HepG2 (cell line): ENCODE measurements at regions not wholly inside any gene's neighbourhood (a gene's known extent, or its start where the extent isn't known, plus 50 kb on each side); places are given as distances from the start of the nearest gene placed in this dataset.

ENCODE experiments used
- ATAC-seq: fragments of 200-7000 bp; cut with Tn5 transposase; 3 replicates; pipeline ENCODE4 v1.9.1; 2020; ENCODE audit warnings: mild to moderate bottlenecking, moderate library complexity
- BruUV-seq: library from RNA; stranded (reverse); fragments of 400-500 nt; replicated peaks from 2 replicates; lab custom pipeline; 2021; lab: Mats Ljungman, UMichigan
- CTCF ChIA-PET: fragments of 300-600 bp; formaldehyde crosslinking; extraction: SDS; loops from one replicate; lab custom pipeline; 2021; ENCODE audit warnings: low total read pairs, inconsistent platforms, low intra/inter-chr PET ratio; lab: Yijun Ruan, JAX
- POLR2A ChIA-PET: fragments of 350-600 bp; sonication (Branson Sonifier 250); formaldehyde crosslinking; loops from one replicate; lab custom pipeline; 2020; ENCODE audit warnings: antibody characterized with exemption, inconsistent platforms; lab: Yijun Ruan, JAX
- DNase-seq: peaks from one replicate; pipeline ENCODE4 v3.0.0-alpha.2; 2015; ENCODE audit warnings: low spot score
- FAIRE-seq: peaks from 3 replicates; lab custom pipeline; 2011; peaks lifted over from hg19 to GRCh38; lab: Jason Lieb, UNC
- H2AFZ ChIP-seq: one replicate; pipeline ENCODE4 v1.6.1; 2011; ENCODE audit warnings: low read length, inconsistent platforms
- H3K27ac ChIP-seq: fragments of 300-600 bp; 3 replicates; pipeline ENCODE4 v1.8.0; 2011; ENCODE audit warnings: mixed run types, mild to moderate bottlenecking, mixed read lengths, low read length, inconsistent platforms; ENCODE audit not compliant: insufficient read depth; ENCODE audit errors: extremely low read length
- H3K27me3 ChIP-seq, 2 experiments: fragments of 200-600 bp in 1 of 2; 2 replicates in 1 of 2; 3 replicates in 1 of 2; pipeline versions ENCODE4 v1.6.0 to v1.8.0; 2011; ENCODE audit warnings: low read length in 2 of 2, mild to moderate bottlenecking in 2 of 2, moderate library complexity in 2 of 2, inconsistent platforms in 1 of 2; ENCODE audit not compliant: insufficient read depth in 2 of 2, control insufficient read depth in 1 of 2
- H3K36me3 ChIP-seq, 2 experiments: fragments of 200-600 bp in 1 of 2; replicated peaks in 1 of 2; 2 replicates in 1 of 2; 3 replicates in 1 of 2; pipeline versions ENCODE4 v1.5.1 to v1.8.0; 2011; ENCODE audit warnings: low read length in 2 of 2, inconsistent platforms in 1 of 2; ENCODE audit not compliant: insufficient read depth in 2 of 2, control insufficient read depth in 1 of 2
- H3K4me1 ChIP-seq: 2 replicates; pipeline ENCODE4 v1.5.1; 2012; ENCODE audit warnings: low read length, inconsistent platforms; ENCODE audit not compliant: insufficient read depth
- H3K4me2 ChIP-seq: 2 replicates; pipeline ENCODE4 v1.6.0; 2011; ENCODE audit warnings: low read depth, low read length, inconsistent platforms
- H3K4me3 ChIP-seq, 3 experiments: fragments of 200-600 bp in 1 of 3; sonication (generic), shearing (Covaris generic) in 1 of 3; replicated peaks in 1 of 3; 2 replicates each; pipeline ENCODE4 v1.5.1; 2011 to 2016; ENCODE audit warnings: low read length in 3 of 3, inconsistent platforms in 2 of 3, low read depth in 2 of 3, mild to moderate bottlenecking in 2 of 3, control low read depth in 1 of 3, mixed read lengths in 1 of 3; ENCODE audit not compliant: insufficient read depth in 1 of 3
- H3K79me2 ChIP-seq: one replicate; pipeline ENCODE4 v1.6.1; 2011; ENCODE audit warnings: low read length, inconsistent platforms; ENCODE audit not compliant: insufficient read depth
- H3K9ac ChIP-seq: 2 replicates; pipeline ENCODE4 v1.6.0; 2011; ENCODE audit warnings: mild to moderate bottlenecking, low read depth, low read length, inconsistent platforms; ENCODE audit not compliant: insufficient read depth
- H3K9me3 ChIP-seq: 2 replicates; pipeline ENCODE4 v1.5.1; 2012; ENCODE audit warnings: mild to moderate bottlenecking, low read length
- H4K20me1 ChIP-seq: 2 replicates; pipeline ENCODE4 v1.6.0; 2011; ENCODE audit warnings: inconsistent platforms, mild to moderate bottlenecking, low read length, moderate library complexity; ENCODE audit not compliant: insufficient read depth
- ESRRA ChIP-seq: sonication (generic); formaldehyde crosslinking; IDR thresholded peaks from 2 replicates; pipeline ENCODE4 v1.5.1; 2020; ENCODE audit warnings: mild to moderate bottlenecking, low read depth, missing genetic modification reagents
- GATAD1 ChIP-seq: IDR thresholded peaks from 2 replicates; pipeline ENCODE4 v1.6.1; 2016; ENCODE audit warnings: missing genetic modification reagents, missing compliant biosample characterization
- HDAC2 ChIP-seq: sonication (generic); formaldehyde crosslinking; IDR thresholded peaks from 2 replicates; pipeline ENCODE4 v1.4.0; 2020; ENCODE audit warnings: missing genetic modification reagents
- HNF4A ChIP-seq: sonication (generic); formaldehyde crosslinking; IDR thresholded peaks from 2 replicates; pipeline ENCODE4 v1.4.0; 2020; ENCODE audit warnings: missing genetic modification reagents
- HNF4G ChIP-seq, 2 experiments: sonication (generic) in 1 of 2; formaldehyde crosslinking in 1 of 2; IDR thresholded peaks; 2 replicates each; pipeline versions ENCODE4 v1.4.0 to v1.6.1; 2011 to 2020; ENCODE audit warnings: borderline replicate concordance in 2 of 2, low read depth in 2 of 2, mild to moderate bottlenecking in 2 of 2, low read length in 1 of 2, missing genetic modification reagents in 1 of 2, moderate library complexity in 1 of 2
- RFX5 ChIP-seq: IDR thresholded peaks from 2 replicates; pipeline ENCODE4 v1.6.1; 2011; ENCODE audit warnings: low read depth, low read length, improper control_type of control experiment
- SOX6 ChIP-seq, 2 experiments: fragments of 450-650 bp in 1 of 2; sonication (generic) in 1 of 2; formaldehyde crosslinking in 1 of 2; IDR thresholded peaks; 2 replicates each; pipeline versions ENCODE4 v1.4.0 to v1.6.1; 2017 to 2020; ENCODE audit warnings: antibody characterized with exemption in 1 of 2, mild to moderate bottlenecking in 1 of 2, missing genetic modification reagents in 1 of 2
- ZNF580 ChIP-seq: IDR thresholded peaks from 2 replicates; pipeline ENCODE4 v1.6.1; 2016; ENCODE audit warnings: low read depth, borderline replicate concordance
- ZNF597 ChIP-seq: sonication (generic); formaldehyde crosslinking; IDR thresholded peaks from 2 replicates; pipeline ENCODE4 v1.5.0; 2020; ENCODE audit warnings: missing genetic modification reagents
- WGBS: methylation state at CpG from one replicate; pipeline ENCODE4 v1.1.6; 2017; ENCODE audit warnings: low lambda C conversion rate; 5-methylcytosine and 5-hydroxymethylcytosine counted together
- in situ Hi-C: cut with HindIII; loops from 2 replicates; pipeline ENCODE4 v1.10.0; 2017; ENCODE audit warnings: low pct_unique_long_range_greater_than_20kb; ENCODE audit not compliant: extremely low pct_ligation_motif_present
- intact Hi-C: fragments of 100-400 bp; cut with micrococcal nuclease; formaldehyde crosslinking; loops from one replicate; pipeline ENCODE4 v1.10.0; 2022; ENCODE audit not compliant: unreplicated experiment
- TF ChIP-seq, protein P1 (sequence below): sonication (generic); IDR thresholded peaks from 2 replicates; pipeline ENCODE4 v1.6.1; 2016; ENCODE audit warnings: low read depth, borderline replicate concordance

GRCh38 chr6:139531148-139532115 lies 157.0 kb upstream of the CITED2 start:
- no peak for TF ChIP-seq RFX5
- TF ChIP-seq, all 625 proteins: peak for 0
- no peak overlapping the region for H3K27ac ChIP-seq
- H3K79me2 ChIP-seq = no peaks in the 10 kb centered on the region
- no peak for ATAC-seq
- H3K9me3 ChIP-seq = no peaks in the 10 kb centered on the region
- no peaks in the 10 kb centered on the region for H4K20me1 ChIP-seq
- in situ Hi-C loops = no loop called here
- no peaks in the 10 kb centered on the region for H3K36me3 ChIP-seq
- H3K4me2 ChIP-seq = no peak overlapping the region
- intact Hi-C loops = no loop called here
- H3K4me3 ChIP-seq = no peak overlapping the region
- peaks cover 33% of the 10 kb centered on the region for H3K4me1 ChIP-seq
- H3K9ac ChIP-seq = no peak overlapping the region
- WGBS = 61% methylated on average over 8 of the region's 8 CpGs
- CTCF ChIA-PET = no interaction called here
- no peak for DNase-seq
- no peak overlapping the region for H2AFZ ChIP-seq
- BruUV-seq = no TSS peak
- FAIRE-seq = no peak
- H3K27me3 ChIP-seq = no peaks in the 10 kb centered on the region; a peak in 1 of 5 replicates
- POLR2A ChIA-PET = no interaction called here

DNA sequence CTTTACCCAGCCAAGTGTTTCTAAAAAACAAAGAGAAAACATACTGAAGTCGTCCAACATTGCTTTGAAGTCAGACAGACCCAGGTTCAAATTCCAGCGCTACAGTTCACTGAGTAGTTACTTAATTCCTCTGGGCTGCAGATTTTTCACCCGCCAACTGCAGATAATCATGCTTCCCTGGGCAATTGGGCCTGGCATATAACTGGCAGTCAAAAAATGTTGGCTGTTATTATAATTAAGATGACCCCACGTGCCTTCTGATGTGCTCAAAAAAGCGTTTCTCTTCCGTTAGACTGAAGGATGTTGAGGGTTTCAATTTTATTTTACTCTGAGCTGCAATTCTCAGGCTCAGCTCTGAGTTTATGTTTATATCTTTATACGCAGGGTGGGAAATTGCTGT lies 156.1 kb upstream of the CITED2 start:
- FAIRE-seq (no peak), DNase-seq (no peak), ATAC-seq (no peak; the same call in 2 of the 3 replicates)
- Histone ChIP-seq H3K9ac (no peak overlapping the region), H3K36me3 (no peaks in the 10 kb centered on the region), H3K27me3 (no peaks in the 10 kb centered on the region; a peak in 1 of 5 replicates), H3K4me2 (0 out of 2 replicates have a peak overlapping the region, but pooled peaks have one; percentile 14), H3K79me2 (no peaks in the 10 kb centered on the region), H2AFZ (peak overlapping the region; percentile 31), H3K4me3 (no peak overlapping the region), H4K20me1 (no peaks in the 10 kb centered on the region), H3K9me3 (no peaks in the 10 kb centered on the region), H3K4me1 (peaks cover 29% of the 10 kb centered on the region), H3K27ac (no peak overlapping the region)
- 47% methylated on average over 7 of the region's 7 CpGs for WGBS
- CTCF ChIA-PET = no interaction called here
- POLR2A ChIA-PET = no interaction called here
- in situ Hi-C loops = no loop called here
- no peak for TF ChIP-seq ZNF580 (CRISPR knock-in tag)
- peak; percentile 41; the same call in 1 of the 2 replicates for TF ChIP-seq HNF4A (CRISPR knock-in tag)
- no peak for TF ChIP-seq ESRRA (CRISPR knock-in tag)
- TF ChIP-seq, protein P1, sequence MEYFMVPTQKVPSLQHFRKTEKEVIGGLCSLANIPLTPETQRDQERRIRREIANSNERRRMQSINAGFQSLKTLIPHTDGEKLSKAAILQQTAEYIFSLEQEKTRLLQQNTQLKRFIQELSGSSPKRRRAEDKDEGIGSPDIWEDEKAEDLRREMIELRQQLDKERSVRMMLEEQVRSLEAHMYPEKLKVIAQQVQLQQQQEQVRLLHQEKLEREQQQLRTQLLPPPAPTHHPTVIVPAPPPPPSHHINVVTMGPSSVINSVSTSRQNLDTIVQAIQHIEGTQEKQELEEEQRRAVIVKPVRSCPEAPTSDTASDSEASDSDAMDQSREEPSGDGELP = no peak
- no peak for TF ChIP-seq ZNF597
- no peak for TF ChIP-seq GATAD1 (CRISPR knock-in tag)
- no peak for TF ChIP-seq SOX6 (IDR thresholded peaks at IDR 0.05)
- TF ChIP-seq SOX6 (CRISPR knock-in tag; IDR thresholded peaks at IDR 0.05) = 0 out of 2 replicates have a peak, but pooled peaks have one; percentile 26
- 0 out of 2 replicates have a peak, but pooled peaks have one; percentile 20 for TF ChIP-seq HNF4G (IDR thresholded peaks at IDR 0.05; ENCODE audit: borderline replicate concordance, low read depth, low read length)
- TF ChIP-seq HNF4G (CRISPR knock-in tag; IDR thresholded peaks at IDR 0.05; ENCODE audit: borderline replicate concordance, low read depth) = no peak
- no peak for TF ChIP-seq HDAC2 (CRISPR knock-in tag)
- no TSS peak for BruUV-seq
- intact Hi-C loops = no loop called here
